ENCODE measurements at regions not wholly inside any gene's neighbourhood (a gene's known extent, or its start where the extent isn't known, plus 50 kb on each side); places are given as distances from the start of the nearest gene placed in this dataset.

DNA sequence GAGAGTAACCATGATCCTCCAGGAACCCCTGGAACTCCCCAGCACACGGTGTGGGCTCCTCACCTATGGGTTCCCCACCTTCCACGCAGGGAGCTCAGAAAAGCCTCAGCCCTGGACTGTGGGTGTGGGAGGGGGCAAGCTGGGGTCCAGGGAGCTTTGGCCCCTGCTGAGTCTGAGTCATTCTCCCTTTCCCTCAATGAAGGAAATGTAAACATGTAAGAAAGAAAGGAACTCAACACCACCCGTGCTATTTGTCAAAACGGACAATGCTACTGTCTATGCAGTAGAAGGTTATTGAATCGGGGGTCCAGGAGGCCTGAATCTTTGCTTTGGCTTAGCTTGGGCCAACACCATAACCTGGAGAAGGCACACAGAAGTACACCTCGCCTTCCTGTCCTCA, 222.8 kb downstream of the PMP22 start:
- no peak for DNase-seq

DNA sequence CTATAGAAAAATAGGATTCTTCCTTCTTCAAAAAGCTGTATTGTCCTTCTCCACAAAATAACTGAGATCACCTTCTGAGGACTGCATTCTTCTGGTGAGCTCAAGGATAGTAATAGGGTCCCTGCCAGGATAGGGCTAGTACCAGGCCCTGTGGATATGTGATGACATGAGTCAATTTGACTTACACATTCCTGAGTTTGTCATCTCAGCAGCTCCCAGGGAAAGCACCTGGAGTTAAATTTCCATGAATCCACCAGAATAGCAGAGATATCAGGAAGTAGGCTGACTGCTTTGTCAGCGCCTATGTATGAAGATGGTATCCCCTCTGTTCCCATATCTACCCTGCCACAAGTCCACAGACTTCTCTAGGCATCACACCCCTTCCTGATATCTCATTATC, 225.8 kb downstream of the PMP22 start:
- DNase-seq = no peak

DNA sequence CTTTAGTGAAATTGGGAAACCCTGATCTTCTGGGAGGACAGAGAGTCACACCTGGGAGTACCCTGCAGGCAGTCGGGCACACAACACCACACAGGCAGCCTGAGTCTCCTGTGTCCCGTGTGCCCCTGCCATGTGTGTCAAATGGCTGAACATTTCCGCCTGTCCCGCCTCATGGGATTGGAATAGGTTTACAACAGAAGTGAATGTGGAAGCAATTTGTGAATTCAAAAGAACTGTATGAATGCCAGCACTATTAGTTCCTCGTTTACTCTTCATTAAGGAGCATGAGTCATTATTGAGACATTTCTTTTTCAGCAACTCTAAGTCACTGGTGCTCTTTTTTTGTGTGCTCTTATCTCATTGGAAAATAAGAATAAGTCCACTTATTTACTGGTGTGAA, 226.5 kb downstream of the PMP22 start:
- peak; percentile 31 to 48 for DNase-seq

DNA sequence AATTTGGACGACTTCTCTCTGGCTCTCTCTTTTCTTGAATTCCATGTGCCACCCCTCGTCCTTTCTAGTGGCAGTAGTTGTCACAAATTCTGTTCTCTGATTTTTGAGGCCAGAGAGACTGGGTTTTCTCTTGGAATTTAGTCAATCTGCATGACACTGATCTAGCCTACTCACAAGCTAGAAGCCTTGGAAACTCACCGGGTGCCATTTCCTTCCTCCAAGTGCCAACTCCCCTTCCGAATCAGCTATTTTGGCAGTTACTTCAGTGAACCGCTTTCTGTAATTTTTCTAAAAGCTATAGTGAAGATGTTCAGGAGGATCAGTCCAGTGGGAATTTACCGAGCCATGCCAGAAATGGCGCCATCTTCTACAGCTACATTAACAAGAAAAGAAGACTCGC, 228.9 kb downstream of the PMP22 start:
- DNase-seq = no peak

DNA sequence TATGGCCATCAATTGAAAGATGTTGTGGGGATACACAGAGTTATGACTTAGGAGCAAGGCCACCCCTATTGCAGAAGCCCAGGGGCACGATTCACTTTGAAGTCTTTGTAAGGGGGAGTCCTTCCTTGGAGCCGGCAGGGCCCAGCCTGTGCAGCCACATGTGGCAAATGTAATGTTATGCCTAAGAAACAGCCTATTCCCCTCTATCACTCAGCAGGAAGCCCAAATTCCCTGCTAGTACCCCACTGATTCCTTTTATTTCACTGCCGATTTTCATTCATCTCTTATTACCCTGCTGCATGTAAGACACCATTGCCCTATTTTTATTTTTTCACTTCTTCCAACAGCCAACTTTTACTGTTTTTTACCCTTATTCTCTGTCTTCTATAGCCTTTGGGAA, 233.2 kb downstream of the PMP22 start:
- no peak for DNase-seq

DNA sequence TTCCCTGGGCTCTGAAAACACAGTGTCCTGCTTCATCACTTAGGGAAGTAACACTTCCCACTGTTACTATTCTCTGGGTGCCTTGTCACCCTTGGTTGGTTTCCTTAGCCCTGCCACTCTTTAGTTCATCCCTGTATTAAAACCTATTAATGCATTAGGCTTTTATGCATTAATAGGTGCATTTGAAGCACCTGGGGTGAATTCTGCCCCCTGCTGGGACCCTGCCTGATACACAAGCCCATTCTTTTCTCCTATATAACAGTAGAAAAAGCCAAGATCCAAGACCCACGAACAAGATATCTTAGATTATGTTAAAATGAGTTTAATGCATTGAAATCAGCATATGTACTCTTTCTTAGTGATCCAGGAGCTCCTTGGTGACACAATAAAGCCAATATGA, 235.7 kb downstream of the PMP22 start:
- no peak for DNase-seq

DNA sequence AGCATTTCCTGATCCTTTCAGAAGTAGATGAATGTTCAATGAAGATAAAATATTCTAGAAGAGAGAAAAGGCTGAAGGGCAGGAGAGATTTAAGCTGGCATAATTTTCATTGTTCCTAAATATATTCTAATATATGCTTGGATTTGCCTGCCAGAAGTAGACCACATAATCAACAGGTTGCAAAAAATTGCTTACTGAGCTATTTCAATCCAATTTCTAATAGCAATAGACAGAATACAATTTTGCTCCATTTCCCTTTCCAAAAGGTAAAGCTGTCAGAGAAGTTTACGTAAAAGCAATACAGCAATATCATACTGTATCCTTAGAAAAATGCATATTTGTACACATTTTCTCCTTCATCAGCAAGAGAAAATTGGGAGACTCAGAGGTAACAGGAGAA, 237.3 kb downstream of the PMP22 start:
- DNase-seq = no peak

DNA sequence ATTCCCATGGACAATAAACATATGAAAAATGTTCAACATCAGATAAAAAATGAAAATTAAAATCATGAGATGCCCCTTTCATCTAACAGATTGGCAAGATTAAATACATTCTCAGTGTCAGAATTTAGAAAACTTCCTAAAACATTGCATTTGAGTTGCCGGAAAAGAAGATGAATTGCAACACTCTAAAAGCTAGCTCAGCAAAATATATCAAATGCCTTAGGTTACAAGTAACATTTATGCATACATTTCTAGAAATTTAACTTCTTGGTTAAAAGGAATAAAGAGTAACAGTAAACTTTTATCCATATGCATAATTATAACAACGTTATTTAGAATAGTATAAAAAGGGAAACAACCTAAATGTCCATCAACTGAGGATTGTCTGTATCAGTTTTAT, 239.0 kb downstream of the PMP22 start:
- no peak for DNase-seq

DNA sequence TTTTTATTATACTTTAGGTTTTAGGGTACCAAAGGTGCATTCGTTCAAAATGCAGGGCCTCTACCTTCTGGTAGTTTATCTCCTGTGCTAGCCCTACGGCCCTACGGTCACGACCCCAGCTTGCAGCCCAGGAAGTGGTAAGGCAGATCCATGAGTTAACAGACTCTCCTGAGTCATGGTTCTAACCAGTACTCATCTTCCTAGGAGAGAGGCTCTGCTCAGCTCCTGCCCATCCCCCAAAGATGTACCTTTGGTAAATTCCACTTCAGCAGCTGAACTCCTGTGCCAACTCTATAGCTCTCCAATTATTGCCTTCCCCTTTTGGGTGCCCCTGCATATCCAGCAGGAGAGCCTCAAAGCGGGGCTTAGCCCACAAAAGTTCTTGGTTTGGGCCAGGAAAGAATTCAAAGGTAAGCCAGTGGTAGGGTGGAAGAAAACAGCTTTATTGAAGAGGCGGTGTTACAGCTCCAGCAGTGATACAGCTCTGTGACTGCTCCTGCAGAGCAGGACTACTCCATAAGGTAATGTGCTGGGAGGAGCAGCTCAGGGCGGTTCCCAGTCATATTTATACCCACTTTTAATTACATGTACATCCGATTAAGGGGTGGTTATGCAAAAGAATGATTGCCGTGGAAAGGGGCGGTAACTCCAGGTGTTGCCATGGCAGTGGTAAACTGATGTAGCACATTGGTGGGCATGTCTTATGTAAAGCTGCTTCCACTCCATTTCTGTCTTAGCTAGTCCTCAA, 241.4 kb downstream of the PMP22 start:
- no peak for DNase-seq

DNA sequence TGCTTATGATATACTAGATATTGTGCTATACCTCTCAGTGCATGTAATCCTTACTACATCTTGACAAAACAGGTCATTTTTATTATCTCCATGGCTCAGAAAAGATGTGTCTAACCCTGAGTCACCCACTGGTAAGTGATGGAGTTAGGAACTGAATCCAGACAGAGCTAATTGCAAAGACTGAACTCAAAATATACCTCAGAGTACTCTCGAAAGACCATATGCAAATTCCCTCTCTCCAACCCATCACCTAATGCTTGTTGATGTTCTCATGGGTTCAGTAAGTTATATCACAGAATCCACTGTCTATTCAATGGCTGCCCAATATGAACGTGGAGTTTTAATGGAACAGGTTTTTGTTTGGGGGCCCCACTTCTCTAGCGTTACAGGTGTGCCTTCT, 246.0 kb downstream of the PMP22 start:
- DNase-seq = no peak

DNA sequence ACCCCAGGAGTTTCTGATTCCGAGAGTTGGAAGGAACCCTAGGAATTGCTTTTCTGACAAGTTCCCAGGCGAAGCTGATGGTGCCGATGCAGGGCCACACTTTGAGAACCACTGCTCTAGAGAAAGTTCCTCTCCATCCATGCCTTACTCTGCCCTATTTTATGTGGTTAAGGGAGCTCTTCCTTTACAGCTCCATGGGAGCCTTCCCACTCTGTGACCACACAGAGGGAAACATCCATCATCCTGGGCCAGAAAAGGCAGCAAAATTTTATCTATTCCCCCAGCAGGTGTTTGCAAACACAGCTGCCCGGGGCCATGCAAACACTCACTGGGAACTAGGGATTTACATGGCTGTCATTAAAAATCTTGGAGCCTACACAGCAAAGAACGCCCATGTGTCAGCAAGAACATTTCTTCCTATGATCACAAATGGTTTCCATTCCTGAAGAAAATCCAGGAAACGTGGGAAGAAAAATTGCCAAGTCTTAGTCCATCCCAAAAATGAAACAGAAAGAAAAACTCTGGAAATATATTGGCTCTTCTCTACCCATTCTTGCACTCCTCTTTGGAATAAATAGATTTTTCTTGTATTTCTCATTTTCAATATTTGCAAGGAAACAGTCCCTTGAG, 252.7 kb downstream of the PMP22 start:
- no peak for DNase-seq

DNA sequence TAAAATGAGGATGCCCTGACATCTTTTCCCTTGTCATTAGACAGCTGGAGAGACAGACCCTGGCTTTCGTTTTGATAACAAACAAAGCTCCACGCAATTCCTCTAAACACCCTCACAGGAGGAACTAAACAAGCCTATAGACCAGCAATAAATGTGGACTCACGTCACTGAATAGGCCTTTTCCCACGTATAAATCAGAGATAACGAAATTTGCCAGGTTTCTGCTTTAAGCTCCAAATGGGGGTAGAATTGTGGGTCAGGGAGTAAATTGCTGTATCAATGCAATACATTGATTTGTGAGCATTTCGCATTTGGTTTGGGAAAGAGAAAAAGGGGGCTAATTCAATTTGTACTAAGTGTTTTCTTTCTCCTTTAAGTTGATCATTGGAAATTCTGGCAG, 256.0 kb downstream of the PMP22 start:
- no peak for DNase-seq

DNA sequence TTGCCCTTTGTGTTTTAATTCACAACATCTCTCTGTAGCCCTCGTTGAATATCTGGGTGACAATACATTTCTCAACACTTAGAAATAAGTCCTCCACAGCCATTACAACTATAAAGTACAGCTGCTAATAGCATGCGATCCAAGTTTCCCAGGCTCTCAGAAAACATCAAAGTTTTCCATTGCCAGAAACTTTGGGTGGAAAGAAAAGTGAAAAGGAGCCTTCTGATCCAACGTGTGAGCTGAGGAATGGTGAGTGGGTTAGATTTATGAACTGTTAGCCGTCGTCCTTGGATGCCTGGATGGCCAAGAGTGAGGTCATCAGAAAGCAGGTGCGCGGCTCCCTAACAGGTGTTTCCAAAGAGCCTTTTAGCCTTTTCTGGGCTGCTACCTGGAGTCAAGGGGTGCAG, 258.0 kb downstream of the PMP22 start:
- DNase-seq = no peak

DNA sequence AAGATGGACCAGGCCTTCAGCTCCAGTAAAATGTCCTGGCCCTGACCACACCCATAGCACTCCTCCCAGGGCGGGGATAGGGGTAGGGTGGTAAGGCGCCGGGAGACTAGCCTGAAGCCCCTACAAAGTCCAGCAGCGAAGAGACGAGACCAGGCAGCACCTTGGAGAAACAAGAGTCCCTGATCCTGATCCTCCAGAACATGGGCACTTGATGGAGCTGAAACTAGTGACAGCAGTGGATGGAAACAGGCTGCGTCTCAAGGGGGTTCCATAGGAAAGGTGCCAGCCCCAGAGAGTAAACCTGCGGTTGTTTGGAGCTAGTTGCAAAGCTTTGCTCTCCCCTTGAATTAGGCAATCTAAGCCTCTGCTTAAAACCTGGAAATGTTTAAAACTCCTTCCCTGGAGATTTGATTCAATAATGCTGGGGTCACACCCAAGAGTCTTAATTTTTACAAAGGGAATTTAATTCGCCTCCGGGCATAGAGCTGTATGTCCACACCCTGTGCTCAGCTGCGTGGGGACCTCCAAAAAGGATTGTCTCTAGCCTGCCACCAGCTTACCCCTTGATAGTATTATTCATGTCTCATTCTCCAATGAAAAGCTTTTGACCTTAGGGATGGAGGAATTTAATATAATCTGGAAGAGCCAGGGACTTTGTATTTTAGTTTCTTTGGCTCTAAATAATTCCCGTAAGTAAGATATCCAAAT, 258.6 kb downstream of the PMP22 start:
- no peak for DNase-seq

DNA sequence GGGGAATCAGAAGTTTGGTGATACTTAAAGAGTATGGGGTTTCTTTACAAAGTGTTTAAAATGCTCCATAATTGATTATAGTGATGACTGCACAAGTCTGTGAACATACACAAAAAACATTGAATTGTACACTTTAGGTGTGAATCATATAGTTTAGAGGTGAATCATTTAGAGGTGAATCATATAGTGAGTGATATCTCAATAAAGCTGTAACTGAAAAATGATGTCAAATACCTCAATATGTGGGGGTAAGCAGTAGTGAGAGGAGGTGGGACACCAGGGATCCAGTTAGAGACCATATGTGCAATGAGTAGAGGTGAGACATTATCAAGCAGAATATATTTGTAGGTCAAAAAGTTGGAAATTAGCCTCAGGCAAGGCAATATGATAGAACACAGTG, 264.5 kb downstream of the PMP22 start:
- no peak for DNase-seq

DNA sequence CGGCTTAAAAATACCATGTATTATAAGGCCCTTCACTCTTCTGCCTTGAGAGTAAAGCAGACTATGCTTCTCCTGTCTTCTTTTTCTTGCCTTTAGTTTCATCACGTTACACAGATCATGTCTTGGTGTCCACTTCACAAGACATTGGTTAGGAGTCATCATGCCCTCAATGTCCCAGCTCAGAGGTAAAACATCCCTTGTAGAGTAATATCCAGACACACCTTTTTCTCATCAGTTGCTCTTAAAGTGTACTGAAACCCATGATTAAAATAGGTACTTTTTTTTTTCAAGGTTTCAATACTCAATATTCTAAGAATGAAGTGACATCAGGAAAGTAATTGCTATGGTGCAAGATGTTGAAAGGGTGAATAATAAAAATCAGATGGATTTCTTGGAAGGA, 267.8 kb downstream of the PMP22 start:
- no peak for DNase-seq

DNA sequence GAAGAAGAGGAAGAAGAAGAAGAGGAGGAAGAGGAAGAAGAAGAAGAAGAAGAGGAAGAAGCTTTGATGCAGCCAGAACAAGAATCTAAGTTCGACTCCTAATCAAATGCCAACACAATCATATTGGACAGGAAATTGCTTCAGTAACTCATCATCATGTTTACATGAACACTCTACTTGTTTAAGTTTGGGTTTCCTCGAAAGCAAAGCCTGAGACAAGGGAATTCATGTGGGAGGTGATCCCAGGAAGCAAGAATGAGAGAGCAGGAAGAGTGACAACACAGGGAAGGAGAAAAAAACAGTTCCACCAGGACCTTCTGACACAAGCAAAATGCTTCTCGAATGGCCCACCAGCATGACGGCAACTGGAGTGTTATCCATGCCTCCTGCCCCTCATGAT, 279.0 kb downstream of the PMP22 start:
- DNase-seq = no peak

DNA sequence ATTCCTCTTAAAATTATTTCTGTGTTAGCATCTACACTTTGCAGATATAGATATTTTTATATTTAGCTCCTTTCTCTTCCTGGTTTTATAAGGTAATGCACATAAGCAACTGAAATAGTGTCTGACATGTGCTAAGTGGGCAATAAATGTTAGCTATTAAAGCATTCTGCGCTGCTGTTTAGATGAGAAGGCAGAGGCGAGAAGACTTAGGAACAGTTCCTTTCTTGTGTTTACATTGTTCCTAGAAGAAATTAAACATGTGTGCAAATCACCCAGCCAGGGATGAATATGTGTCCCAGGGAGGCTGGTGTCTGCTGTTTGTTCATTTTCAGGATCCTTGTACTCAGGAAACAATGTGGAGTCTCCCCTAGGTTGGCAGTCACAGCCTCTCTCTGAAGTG, 292.3 kb downstream of the PMP22 start:
- no peak for DNase-seq

DNA sequence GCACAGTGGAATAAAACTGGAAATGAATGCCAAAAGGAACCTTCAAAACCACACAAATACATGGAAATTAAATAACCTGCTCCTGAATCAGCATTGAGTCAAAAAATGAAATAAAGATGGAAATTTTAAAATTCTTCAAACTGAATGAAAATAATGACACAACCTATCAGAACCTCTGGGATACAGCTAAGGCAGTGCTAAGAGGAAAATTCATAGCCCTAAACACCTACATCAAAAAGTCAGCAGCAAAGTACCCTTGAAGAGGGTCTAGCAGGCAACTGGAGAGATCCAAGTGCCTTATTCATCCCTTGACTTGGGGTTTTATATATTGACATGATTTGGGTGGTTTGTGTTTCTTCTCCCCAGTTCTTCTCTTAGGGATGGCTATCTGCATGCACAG, 294.1 kb downstream of the PMP22 start:
- no peak for DNase-seq

DNA sequence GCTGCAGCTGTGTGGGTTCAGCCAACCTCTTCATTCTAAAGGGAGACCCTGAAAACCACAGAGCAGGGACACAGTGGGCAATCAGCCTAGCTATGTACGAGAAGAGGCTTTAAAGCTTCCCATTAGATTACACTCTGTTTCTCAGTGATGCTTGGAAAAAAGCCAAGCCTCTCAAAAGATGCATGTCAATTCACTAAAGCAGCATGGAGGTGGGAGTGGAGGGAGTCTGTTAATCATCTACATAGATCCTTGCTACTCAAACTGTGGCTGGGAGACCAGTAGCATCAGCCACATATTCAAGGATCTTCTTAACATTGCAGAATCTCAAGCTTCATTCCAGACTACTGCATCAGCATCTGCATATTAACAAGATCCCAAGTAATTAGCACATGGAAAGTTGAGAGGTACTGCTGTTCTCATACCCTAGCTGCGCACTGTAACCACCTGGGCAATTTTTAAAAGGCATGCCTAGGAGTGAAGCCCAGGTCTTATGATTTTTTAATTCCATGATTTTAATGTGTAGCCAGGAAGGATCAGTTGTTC, 305.9 kb downstream of the PMP22 start:
- no peak for DNase-seq

DNA sequence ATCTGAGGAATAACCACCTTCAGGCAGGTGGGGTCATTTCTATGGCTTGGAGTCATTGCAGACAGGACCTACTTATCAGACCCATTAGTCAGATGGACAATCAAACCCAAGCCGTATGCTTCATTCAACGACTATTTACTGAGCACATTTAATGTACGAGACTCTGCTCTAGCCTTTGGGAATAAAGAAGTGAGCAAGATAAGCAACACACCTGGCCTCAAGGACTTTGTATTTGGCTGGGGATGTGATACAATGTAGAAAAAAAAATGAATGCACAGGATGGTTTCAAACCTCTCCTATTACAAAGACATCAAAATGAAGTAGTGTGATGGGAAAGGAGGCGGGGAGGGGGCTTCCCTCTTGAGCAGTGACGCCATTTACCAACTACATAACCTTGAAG, 311.7 kb downstream of the PMP22 start:
- DNase-seq = no peak

DNA sequence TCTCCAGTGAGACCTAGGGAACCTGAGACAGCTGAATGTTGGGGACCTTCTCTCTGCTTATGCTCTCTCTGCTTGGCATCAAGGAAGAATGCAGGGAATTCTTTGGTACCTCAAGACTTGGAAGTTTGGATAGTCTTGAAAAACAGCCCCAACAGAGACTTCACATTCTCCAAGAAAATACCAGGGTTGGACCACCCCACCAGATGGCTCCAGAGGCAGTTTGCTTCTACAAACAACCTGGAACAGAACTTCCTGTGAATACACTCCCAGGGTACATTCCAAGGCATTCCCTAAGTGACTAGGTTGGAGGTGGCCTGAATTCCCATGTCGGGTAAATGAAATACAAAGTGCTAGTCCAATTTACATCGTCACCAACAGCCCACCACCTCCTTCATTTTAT, 314.4 kb downstream of the PMP22 start:
- DNase-seq = no peak

DNA sequence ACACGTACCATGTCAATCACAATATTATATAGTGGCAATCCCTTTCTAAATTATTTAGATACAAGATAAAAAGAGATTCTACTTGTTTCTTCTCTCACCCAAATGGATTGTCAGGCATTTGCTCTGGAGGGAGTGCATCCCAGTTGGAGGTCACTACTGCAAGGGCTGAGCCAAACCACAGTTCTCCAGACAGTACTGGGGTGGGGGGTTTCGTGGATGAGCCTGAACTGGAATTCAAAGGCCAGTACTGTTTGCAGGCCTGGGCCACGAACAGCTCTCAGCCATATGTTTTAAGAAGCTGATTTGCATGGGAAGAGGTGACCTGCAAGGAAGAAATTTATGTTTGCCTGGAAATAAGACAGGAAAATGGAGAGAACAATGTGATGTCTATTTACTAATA, 314.9 kb downstream of the PMP22 start:
- no peak for DNase-seq

Measured in right lung (tissue), 2 donors.